ENCODE measurements at regions not wholly inside any gene's neighbourhood (a gene's known extent, or its start where the extent isn't known, plus 50 kb on each side); places are given as distances from the start of the nearest gene placed in this dataset.

GRCh38 chr11:15490535-15490934 is 375.8 kb downstream of the INSC start:
- DNase-seq, result no peak

GRCh38 chr11:15493066-15493465 is 378.3 kb downstream of the INSC start:
- no peak for DNase-seq

- DNase-seq, result no peak
Measured at GRCh38 chr11:15493921-15494620, 379.3 kb downstream of the INSC start.

- no peak for DNase-seq
Measured at GRCh38 chr11:15494740-15495139, 380.0 kb downstream of the INSC start.

GRCh38 chr11:15495462-15495861 is 380.7 kb downstream of the INSC start:
- no peak for DNase-seq

GRCh38 chr11:15497366-15497765 is 382.6 kb downstream of the INSC start:
- no peak for DNase-seq

GRCh38 chr11:15499674-15500073 is 385.0 kb downstream of the INSC start:
- no peak for DNase-seq

- no peak for DNase-seq
Measured at GRCh38 chr11:15500643-15501042, 385.9 kb downstream of the INSC start.

GRCh38 chr11:15501566-15501965 is 386.8 kb downstream of the INSC start:
- DNase-seq, result no peak

GRCh38 chr11:15505155-15505554 is 390.4 kb downstream of the INSC start:
- no peak for DNase-seq

- DNase-seq, result no peak
Measured at GRCh38 chr11:15507592-15507991, 392.9 kb downstream of the INSC start.

- no peak for DNase-seq
Measured at GRCh38 chr11:15509082-15509481, 394.4 kb downstream of the INSC start.

- DNase-seq, result no peak
Measured at GRCh38 chr11:15519124-15519791, 404.5 kb downstream of the INSC start.

GRCh38 chr11:15519911-15520310 is 405.2 kb downstream of the INSC start:
- no peak for DNase-seq

GRCh38 chr11:15523543-15523942 is 408.8 kb downstream of the INSC start:
- DNase-seq, result no peak

GRCh38 chr11:15525582-15525981 is 410.9 kb downstream of the INSC start:
- DNase-seq, result no peak

GRCh38 chr11:15526032-15526431 is 411.3 kb downstream of the INSC start:
- DNase-seq, result no peak

GRCh38 chr11:15526859-15527450 is 412.2 kb downstream of the INSC start:
- DNase-seq, result no peak

- no peak for DNase-seq
Measured at GRCh38 chr11:15532432-15532831, 417.7 kb downstream of the INSC start.

- DNase-seq, result no peak
Measured at GRCh38 chr11:15534266-15534665, 419.5 kb downstream of the INSC start.

GRCh38 chr11:15535414-15535813 is 420.7 kb downstream of the INSC start:
- DNase-seq, result no peak

- no peak for DNase-seq
Measured at GRCh38 chr11:15536438-15536837, 421.7 kb downstream of the INSC start.

GRCh38 chr11:15539645-15540044 is 424.9 kb downstream of the INSC start:
- DNase-seq, result no peak

- DNase-seq, result no peak
Measured at GRCh38 chr11:15541079-15541478, 426.4 kb downstream of the INSC start.
